Gastrocnemius medialis (tissue), 4 donors: ENCODE measurements at regions not wholly inside any gene's neighbourhood (a gene's known extent, or its start where the extent isn't known, plus 50 kb on each side); places are given as distances from the start of the nearest gene placed in this dataset.

Experiments used
- ATAC-seq, 2 donors: fragments of 150-250 bp; one replicate each; pipeline ENCODE4 v1.9.1; 2016
- DNase-seq, 2 donors: peaks; one replicate each; pipeline ENCODE4 v3.0.0-alpha.2; 2019
- H3K27ac ChIP-seq, 4 donors: fragments of 200-600 bp; sonication (generic); 1 replicate in 1 of 4; 2 replicates in 3 of 4; pipeline ENCODE4 v1.5.1; 2016 to 2018; ENCODE audit warnings: mild to moderate bottlenecking in 2 of 4, moderate library complexity in 1 of 4
- H3K27me3 ChIP-seq, 3 donors: fragments of 200-600 bp; sonication (generic) in 2 of 3; 1 replicate in 1 of 3; 2 replicates in 2 of 3; pipeline versions ENCODE4 v1.5.1 to v1.6.0; 2016 to 2019; ENCODE audit warnings: mild to moderate bottlenecking in 1 of 3, moderate library complexity in 1 of 3
- H3K36me3 ChIP-seq, 2 donors: fragments of 200-600 bp; sonication (generic) in 1 of 2; one replicate each; pipeline ENCODE4 v1.5.1; 2017 to 2018
- H3K4me1 ChIP-seq, 2 donors: fragments of 200-600 bp; sonication (generic) in 1 of 2; one replicate each; pipeline ENCODE4 v1.5.1; 2016 to 2017; ENCODE audit warnings: mild to moderate bottlenecking in 2 of 2
- H3K4me3 ChIP-seq, 4 donors: fragments of 200-600 bp; sonication (generic) in 3 of 4; 1 replicate in 1 of 4; 2 replicates in 3 of 4; pipeline ENCODE4 v1.5.1; 2016 to 2019; ENCODE audit warnings: mild to moderate bottlenecking in 2 of 4
- H3K9me3 ChIP-seq, 3 donors: fragments of 200-600 bp; sonication (generic) in 2 of 3; 1 replicate in 1 of 3; 2 replicates in 2 of 3; pipeline ENCODE4 v1.5.1; 2016 to 2019
- POLR2A ChIP-seq, 2 donors: fragments of 450-650 bp; IDR thresholded peaks; one replicate each; pipeline ENCODE4 v1.6.1; 2017; ENCODE audit warnings: antibody characterized with exemption in 2 of 2, mild to moderate bottlenecking in 2 of 2, moderate library complexity in 2 of 2
- in situ Hi-C, 4 donors: fragments of 200-750 bp; cut with MboI; loops; one replicate each; pipeline versions ENCODE4 v1.15.0 to v1.8.0; 2017; ENCODE audit warnings: low sequenced_read_pairs in 4 of 4
- intact Hi-C: fragments of 100-400 bp; cut with DNase I; formaldehyde crosslinking; loops from one replicate; pipeline ENCODE4 v1.15.1; 2023; ENCODE audit warnings: low total_unique reads
- TF ChIP-seq, protein P1 (sequence below), 5 experiments: fragments of 450-650 bp in 3 of 5; fragments of 200-600 bp in 2 of 5; sonication (generic) in 2 of 5; IDR thresholded peaks in 4 of 5; conservative IDR thresholded peaks in 1 of 5; 1 replicate in 4 of 5; 2 replicates in 1 of 5; pipeline ENCODE4 v1.5.1; 2016 to 2019; ENCODE audit warnings: antibody characterized with exemption in 5 of 5, mild to moderate bottlenecking in 3 of 5, moderate library complexity in 3 of 5

DNA sequence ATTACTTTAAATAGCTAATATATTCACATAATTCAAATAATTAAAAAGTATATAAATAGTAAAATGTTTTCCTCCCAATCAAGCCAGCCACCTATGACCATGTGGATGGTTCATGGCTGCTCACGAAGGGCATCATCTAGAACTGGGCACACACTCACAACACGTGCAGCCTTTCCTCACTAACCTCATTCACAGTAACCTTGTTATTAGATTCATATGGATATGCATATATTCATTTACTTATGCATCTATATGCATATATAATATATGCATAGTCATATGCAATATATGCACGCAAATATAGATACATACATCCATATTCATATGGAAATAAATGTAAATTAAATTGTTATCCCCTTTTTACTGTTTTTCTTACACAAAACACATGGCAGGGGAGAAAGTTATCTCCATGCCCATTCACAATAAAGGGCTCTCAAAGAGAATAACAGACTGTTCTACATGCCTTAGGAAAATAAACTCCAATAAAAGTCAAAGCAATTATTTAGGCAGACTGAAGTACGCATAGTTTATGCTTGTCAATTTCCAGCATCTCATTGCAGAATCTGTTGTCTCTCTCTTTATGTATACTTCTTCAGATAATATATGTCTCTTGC, 163.9 kb upstream of the ADGRL3 start:
- H3K4me1 ChIP-seq, result no peaks in the 10 kb centered on the region
- H3K27ac ChIP-seq, result no peak overlapping the region
- intact Hi-C loops (no loop called here), in situ Hi-C loops (no loop called here)
- H3K36me3 ChIP-seq, result no peaks in the 10 kb centered on the region
- H3K27me3 ChIP-seq, result no peaks in the 10 kb centered on the region
- DNase-seq, result no peak
- TF ChIP-seq POLR2A (IDR thresholded peaks at IDR 0.05), result no peak
- TF ChIP-seq, protein P1, sequence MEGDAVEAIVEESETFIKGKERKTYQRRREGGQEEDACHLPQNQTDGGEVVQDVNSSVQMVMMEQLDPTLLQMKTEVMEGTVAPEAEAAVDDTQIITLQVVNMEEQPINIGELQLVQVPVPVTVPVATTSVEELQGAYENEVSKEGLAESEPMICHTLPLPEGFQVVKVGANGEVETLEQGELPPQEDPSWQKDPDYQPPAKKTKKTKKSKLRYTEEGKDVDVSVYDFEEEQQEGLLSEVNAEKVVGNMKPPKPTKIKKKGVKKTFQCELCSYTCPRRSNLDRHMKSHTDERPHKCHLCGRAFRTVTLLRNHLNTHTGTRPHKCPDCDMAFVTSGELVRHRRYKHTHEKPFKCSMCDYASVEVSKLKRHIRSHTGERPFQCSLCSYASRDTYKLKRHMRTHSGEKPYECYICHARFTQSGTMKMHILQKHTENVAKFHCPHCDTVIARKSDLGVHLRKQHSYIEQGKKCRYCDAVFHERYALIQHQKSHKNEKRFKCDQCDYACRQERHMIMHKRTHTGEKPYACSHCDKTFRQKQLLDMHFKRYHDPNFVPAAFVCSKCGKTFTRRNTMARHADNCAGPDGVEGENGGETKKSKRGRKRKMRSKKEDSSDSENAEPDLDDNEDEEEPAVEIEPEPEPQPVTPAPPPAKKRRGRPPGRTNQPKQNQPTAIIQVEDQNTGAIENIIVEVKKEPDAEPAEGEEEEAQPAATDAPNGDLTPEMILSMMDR (IDR thresholded peaks at IDR 0.05 in 4 of 5, conservative IDR thresholded peaks at IDR 0.05 in 1 of 5), result no peak
- H3K9me3 ChIP-seq, result no peaks in the 10 kb centered on the region
- H3K4me3 ChIP-seq, result no peak overlapping the region
- ATAC-seq, result no peak

DNA sequence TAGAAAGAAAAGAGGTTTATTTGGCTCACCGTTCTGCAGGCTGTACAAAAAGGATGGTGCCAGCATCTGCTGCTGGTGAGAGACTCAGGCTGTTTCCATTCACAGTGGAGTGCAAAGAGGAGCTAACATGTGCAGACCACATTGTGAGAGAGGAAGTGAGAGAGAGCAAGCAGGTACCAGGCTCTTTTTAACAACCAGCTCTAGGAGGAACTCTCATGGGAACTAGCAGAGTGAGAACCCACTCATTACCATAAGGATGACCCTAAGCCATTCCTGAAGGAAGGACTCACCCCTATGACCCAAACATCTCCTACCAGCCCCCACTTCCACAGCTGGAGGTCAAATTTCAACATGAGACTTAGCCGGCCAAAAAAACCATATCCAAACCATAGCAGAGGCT, 158.6 kb upstream of the ADGRL3 start:
- no peak overlapping the region for H3K27ac ChIP-seq
- TF ChIP-seq POLR2A (IDR thresholded peaks at IDR 0.05), result no peak
- TF ChIP-seq, protein P1 (IDR thresholded peaks at IDR 0.05 in 4 of 5, conservative IDR thresholded peaks at IDR 0.05 in 1 of 5), result no peak
- no peaks in the 10 kb centered on the region for H3K4me1 ChIP-seq
- in situ Hi-C loops, result no loop called here
- no peak overlapping the region for H3K4me3 ChIP-seq
- no peaks in the 10 kb centered on the region for H3K9me3 ChIP-seq
- intact Hi-C loops, result no loop called here
- H3K36me3 ChIP-seq, result no peaks in the 10 kb centered on the region
- DNase-seq, result no peak
- no peaks in the 10 kb centered on the region for H3K27me3 ChIP-seq
- no peak for ATAC-seq

DNA sequence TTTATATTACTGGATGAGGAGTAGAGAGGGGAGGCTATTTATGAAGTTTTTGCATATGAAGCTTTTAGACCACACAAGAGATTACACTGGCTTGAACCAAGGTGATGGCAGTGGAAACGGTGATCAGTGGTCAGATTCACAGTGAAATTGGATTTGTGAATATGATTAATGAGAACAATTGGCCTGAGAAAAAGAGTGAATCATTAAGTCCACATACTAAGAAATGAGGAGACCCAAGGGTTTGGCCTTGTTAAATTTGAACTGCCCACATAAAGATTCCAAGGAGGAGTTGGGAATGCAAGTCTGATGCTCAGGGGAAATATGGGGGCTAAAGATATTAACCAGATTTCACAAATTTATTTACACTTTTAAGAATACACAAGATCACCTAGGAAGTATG, 155.3 kb upstream of the ADGRL3 start:
- H3K27me3 ChIP-seq, result no peaks in the 10 kb centered on the region
- intact Hi-C loops (no loop called here), in situ Hi-C loops (no loop called here)
- H3K9me3 ChIP-seq, result no peaks in the 10 kb centered on the region
- H3K36me3 ChIP-seq, result no peaks in the 10 kb centered on the region
- no peak for ATAC-seq
- TF ChIP-seq, protein P1 (IDR thresholded peaks at IDR 0.05 in 4 of 5, conservative IDR thresholded peaks at IDR 0.05 in 1 of 5), result no peak
- no peak for TF ChIP-seq POLR2A (IDR thresholded peaks at IDR 0.05)
- no peak overlapping the region for H3K4me3 ChIP-seq
- DNase-seq, result no peak
- H3K4me1 ChIP-seq, result no peaks in the 10 kb centered on the region
- no peak overlapping the region for H3K27ac ChIP-seq

DNA sequence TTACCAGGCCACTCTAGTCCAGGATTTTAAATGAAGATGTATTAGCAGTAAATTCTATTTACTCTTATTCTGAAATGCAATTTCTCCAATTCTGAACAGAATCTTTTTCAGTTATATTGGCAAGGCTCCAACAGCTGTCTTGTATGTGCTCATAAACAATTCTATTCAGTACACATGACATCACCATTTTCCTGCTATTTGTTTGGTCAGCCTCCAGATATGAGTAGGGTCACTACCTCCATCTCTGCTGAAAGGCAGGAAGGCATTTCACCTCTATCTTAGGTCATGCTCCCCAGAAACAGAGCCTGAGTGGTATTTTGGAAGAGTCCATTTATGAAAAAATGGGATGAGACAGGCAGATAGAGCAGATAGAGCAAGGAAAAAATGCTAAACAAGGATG, 151.1 kb upstream of the ADGRL3 start:
- no peaks in the 10 kb centered on the region for H3K27me3 ChIP-seq
- no peaks in the 10 kb centered on the region for H3K36me3 ChIP-seq
- H3K4me3 ChIP-seq, result no peak overlapping the region
- DNase-seq (no peak), ATAC-seq (no peak)
- in situ Hi-C loops, result no loop called here
- TF ChIP-seq, protein P1 (IDR thresholded peaks at IDR 0.05 in 4 of 5, conservative IDR thresholded peaks at IDR 0.05 in 1 of 5), result no peak
- TF ChIP-seq POLR2A (IDR thresholded peaks at IDR 0.05), result no peak
- no peaks in the 10 kb centered on the region for H3K4me1 ChIP-seq
- H3K9me3 ChIP-seq, result no peaks in the 10 kb centered on the region
- intact Hi-C loops, result no loop called here
- no peak overlapping the region for H3K27ac ChIP-seq

DNA sequence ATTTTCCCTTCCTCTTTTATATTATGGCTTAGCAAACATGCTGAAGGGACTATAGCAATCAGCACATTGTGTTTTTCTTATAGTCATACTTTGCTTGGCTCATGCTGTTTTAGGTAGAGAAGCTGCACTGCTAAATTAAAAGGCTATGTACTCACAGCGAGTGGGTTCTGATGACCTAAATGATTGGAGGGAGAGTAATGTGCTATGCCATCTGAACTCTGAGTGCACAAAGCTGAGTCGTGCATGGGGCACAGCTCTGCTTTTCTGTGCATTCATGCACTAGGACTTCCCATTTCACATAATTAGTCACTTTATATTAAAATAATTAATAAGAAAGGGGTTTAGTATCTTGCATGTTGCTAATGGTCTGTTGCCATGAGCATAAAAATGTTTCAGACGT, 132.7 kb upstream of the ADGRL3 start:
- intact Hi-C loops, result no loop called here
- H3K4me1 ChIP-seq, result no peaks in the 10 kb centered on the region
- no peak for DNase-seq
- ATAC-seq, result no peak
- H3K4me3 ChIP-seq, result no peak overlapping the region
- in situ Hi-C loops, result no loop called here
- H3K27ac ChIP-seq, result no peak overlapping the region
- no peak for TF ChIP-seq POLR2A (IDR thresholded peaks at IDR 0.05)
- TF ChIP-seq, protein P1 (IDR thresholded peaks at IDR 0.05 in 4 of 5, conservative IDR thresholded peaks at IDR 0.05 in 1 of 5), result no peak
- no peaks in the 10 kb centered on the region for H3K9me3 ChIP-seq
- no peaks in the 10 kb centered on the region for H3K36me3 ChIP-seq
- H3K27me3 ChIP-seq, result no peaks in the 10 kb centered on the region
